Esophagus squamous epithelium (tissue), 5 donors: ENCODE measurements at regions not wholly inside any gene's neighbourhood (a gene's known extent, or its start where the extent isn't known, plus 50 kb on each side); places are given as distances from the start of the nearest gene placed in this dataset.
"Not testable (repeated sequence)": the region's sequence is repeated elsewhere in the genome, so short reads cannot be mapped to it uniquely, and the experiment has no call there.

Experiments
- DNase-seq: peaks from one replicate; lab custom pipeline; 2025; lab: John Stamatoyannopoulos, UW
- H3K27ac ChIP-seq, 4 donors: fragments of 200-600 bp; sonication (generic); one replicate each; pipeline ENCODE4 v1.5.1; 2016 to 2019; ENCODE audit warnings: mild to moderate bottlenecking in 1 of 4
- H3K27me3 ChIP-seq, 4 donors: fragments of 200-600 bp; sonication (generic); 1 replicate in 3 of 4; 2 replicates in 1 of 4; pipeline versions ENCODE4 v1.5.1 to v1.6.0; 2017 to 2021; ENCODE audit warnings: antibody characterized with exemption in 1 of 4
- H3K36me3 ChIP-seq, 3 donors: fragments of 200-600 bp; sonication (generic); one replicate each; pipeline ENCODE4 v1.5.1; 2016 to 2019
- H3K4me1 ChIP-seq, 3 donors: fragments of 200-600 bp; sonication (generic); one replicate each; pipeline ENCODE4 v1.5.1; 2017 to 2019
- H3K4me3 ChIP-seq, 4 donors: fragments of 200-600 bp; sonication (generic); 1 replicate in 3 of 4; 2 replicates in 1 of 4; pipeline ENCODE4 v1.5.1; 2016 to 2019; ENCODE audit warnings: mild to moderate bottlenecking in 2 of 4, moderate library complexity in 1 of 4
- H3K9me3 ChIP-seq, 3 donors: fragments of 200-600 bp; sonication (generic); one replicate each; pipeline ENCODE4 v1.5.1; 2016 to 2019
- POLR2A ChIP-seq, 4 donors: fragments of 450-650 bp; IDR thresholded peaks; one replicate each; pipeline ENCODE4 v1.6.1; 2017; ENCODE audit warnings: antibody characterized with exemption in 4 of 4, mild to moderate bottlenecking in 4 of 4, moderate library complexity in 3 of 4
- WGBS, 2 donors: methylation state at CpG; one replicate each; pipeline ENCODE4 v1.1.5; 2018; 5-methylcytosine and 5-hydroxymethylcytosine counted together
- intact Hi-C: fragments of 100-400 bp; cut with DNase I; formaldehyde crosslinking; loops from one replicate; pipeline ENCODE4 v1.15.0; 2022
- TF ChIP-seq, protein P1 (sequence below), 6 experiments: fragments of 450-650 bp in 4 of 6; fragments of 200-600 bp in 2 of 6; sonication (generic) in 2 of 6; IDR thresholded peaks; one replicate each; pipeline ENCODE4 v1.5.1; 2016 to 2019; ENCODE audit warnings: antibody characterized with exemption in 6 of 6, mild to moderate bottlenecking in 4 of 6, moderate library complexity in 4 of 6
- donor health status: DM: yes; HTN: yes; CAD: no.

GRCh38 chr1:65615859-65616258 lies 176.8 kb upstream of the PDE4B start:
- no peaks in the 10 kb centered on the region for H3K4me1 ChIP-seq
- no peaks in the 10 kb centered on the region for H3K27me3 ChIP-seq
- no peaks in the 10 kb centered on the region for H3K9me3 ChIP-seq
- intact Hi-C loops, result no loop called here
- DNase-seq, result no peak
- TF ChIP-seq POLR2A (IDR thresholded peaks at IDR 0.05), result no peak
- TF ChIP-seq, protein P1, sequence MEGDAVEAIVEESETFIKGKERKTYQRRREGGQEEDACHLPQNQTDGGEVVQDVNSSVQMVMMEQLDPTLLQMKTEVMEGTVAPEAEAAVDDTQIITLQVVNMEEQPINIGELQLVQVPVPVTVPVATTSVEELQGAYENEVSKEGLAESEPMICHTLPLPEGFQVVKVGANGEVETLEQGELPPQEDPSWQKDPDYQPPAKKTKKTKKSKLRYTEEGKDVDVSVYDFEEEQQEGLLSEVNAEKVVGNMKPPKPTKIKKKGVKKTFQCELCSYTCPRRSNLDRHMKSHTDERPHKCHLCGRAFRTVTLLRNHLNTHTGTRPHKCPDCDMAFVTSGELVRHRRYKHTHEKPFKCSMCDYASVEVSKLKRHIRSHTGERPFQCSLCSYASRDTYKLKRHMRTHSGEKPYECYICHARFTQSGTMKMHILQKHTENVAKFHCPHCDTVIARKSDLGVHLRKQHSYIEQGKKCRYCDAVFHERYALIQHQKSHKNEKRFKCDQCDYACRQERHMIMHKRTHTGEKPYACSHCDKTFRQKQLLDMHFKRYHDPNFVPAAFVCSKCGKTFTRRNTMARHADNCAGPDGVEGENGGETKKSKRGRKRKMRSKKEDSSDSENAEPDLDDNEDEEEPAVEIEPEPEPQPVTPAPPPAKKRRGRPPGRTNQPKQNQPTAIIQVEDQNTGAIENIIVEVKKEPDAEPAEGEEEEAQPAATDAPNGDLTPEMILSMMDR (IDR thresholded peaks at IDR 0.05), result no peak
- WGBS, 2 donors, result 34 to 46% methylated on average over 2 of the region's 2 CpGs
- no peak overlapping the region for H3K4me3 ChIP-seq
- H3K27ac ChIP-seq, result no peak overlapping the region
- peaks cover 0 to 4% (median 0%) of the 10 kb centered on the region in 3 donors for H3K36me3 ChIP-seq

DNA sequence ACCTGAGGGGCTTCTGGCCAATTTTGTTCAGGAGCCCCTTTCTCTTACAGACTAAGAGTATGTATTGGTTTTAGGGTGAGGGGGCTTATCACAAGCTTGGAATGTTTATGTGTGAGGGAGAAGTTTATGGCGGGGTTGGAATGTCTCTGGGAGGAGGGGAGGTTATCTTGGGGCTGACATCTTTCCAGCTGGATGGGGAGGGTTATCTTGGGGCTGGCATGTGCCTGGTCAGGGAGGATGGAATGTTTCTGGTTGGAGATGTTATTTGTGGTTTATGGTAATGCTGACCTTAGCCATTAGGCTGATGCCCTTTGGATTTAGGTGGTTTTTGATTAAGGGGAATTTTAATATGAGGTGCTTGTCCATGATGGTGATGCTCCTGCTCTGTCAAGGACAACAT lies 171.0 kb upstream of the PDE4B start:
- WGBS, 2 donors, result 50 to 59% methylated on average over 1 of the region's 1 CpG
- H3K36me3 ChIP-seq, intact Hi-C loops: not testable (repeated sequence)

GRCh38 chr1:65623895-65624294 lies 168.8 kb upstream of the PDE4B start:
- intact Hi-C loops, result no loop called here
- DNase-seq, result no peak
- H3K27me3 ChIP-seq, result no peaks in the 10 kb centered on the region
- no peak overlapping the region for H3K4me3 ChIP-seq
- no peaks in the 10 kb centered on the region for H3K4me1 ChIP-seq
- TF ChIP-seq, protein P1 (IDR thresholded peaks at IDR 0.05), result no peak
- TF ChIP-seq POLR2A (IDR thresholded peaks at IDR 0.05), result no peak
- H3K9me3 ChIP-seq, result no peaks in the 10 kb centered on the region
- WGBS, 2 donors, result 89 to 91% methylated on average over 1 of the region's 1 CpG
- no peaks in the 10 kb centered on the region for H3K36me3 ChIP-seq
- H3K27ac ChIP-seq, result no peak overlapping the region

More for the DNA sequence above, 171.0 kb upstream of the PDE4B start:
- H3K27ac ChIP-seq, H3K27me3 ChIP-seq, H3K4me3 ChIP-seq, DNase-seq, H3K9me3 ChIP-seq, H3K4me1 ChIP-seq: not testable (repeated sequence)

GRCh38 chr1:65625528-65625927 lies 167.2 kb upstream of the PDE4B start:
- 84 to 87% methylated on average over 2 of the region's 2 CpGs for WGBS, 2 donors
- H3K27ac ChIP-seq, result no peak overlapping the region

DNA sequence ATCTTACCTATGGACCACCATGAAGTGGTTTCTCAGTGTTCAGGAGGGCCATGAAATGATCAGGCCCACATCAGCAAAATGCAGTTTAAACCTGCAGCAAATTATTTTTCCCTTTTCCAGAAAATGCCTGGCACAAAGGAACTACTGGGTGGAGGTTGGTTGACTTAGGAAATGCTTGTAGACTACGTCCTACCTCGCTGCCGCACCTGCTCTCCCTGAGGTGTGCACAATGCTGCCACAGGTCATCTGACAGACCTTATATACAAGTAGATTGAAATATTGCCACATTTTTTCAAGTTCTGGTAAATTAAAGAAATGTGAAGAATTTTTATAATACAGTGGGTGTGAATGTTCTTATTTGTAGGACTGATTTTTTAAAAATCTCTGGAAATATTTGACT lies 166.7 kb upstream of the PDE4B start:
- TF ChIP-seq, protein P1 (IDR thresholded peaks at IDR 0.05), result no peak
- no peak for TF ChIP-seq POLR2A (IDR thresholded peaks at IDR 0.05)

More at GRCh38 chr1:65625528-65625927, 167.2 kb upstream of the PDE4B start:
- Histone ChIP-seq H3K27me3 (no peaks in the 10 kb centered on the region), H3K9me3 (no peaks in the 10 kb centered on the region), H3K36me3 (no peaks in the 10 kb centered on the region), H3K4me3 (no peak overlapping the region), H3K4me1 (no peaks in the 10 kb centered on the region)
- intact Hi-C loops, result no loop called here
- TF ChIP-seq POLR2A (IDR thresholded peaks at IDR 0.05), result no peak
- TF ChIP-seq, protein P1 (IDR thresholded peaks at IDR 0.05), result no peak
- no peak for DNase-seq

GRCh38 chr1:65629788-65630187 lies 162.9 kb upstream of the PDE4B start:
- WGBS, 2 donors, result 79 to 89% methylated on average over 2 of the region's 2 CpGs
- H3K9me3 ChIP-seq, result no peaks in the 10 kb centered on the region
- intact Hi-C loops, result no loop called here
- no peaks in the 10 kb centered on the region for H3K36me3 ChIP-seq
- TF ChIP-seq POLR2A (IDR thresholded peaks at IDR 0.05), result no peak
- TF ChIP-seq, protein P1 (IDR thresholded peaks at IDR 0.05), result no peak
- no peak for DNase-seq
- H3K4me1 ChIP-seq, result no peaks in the 10 kb centered on the region
- H3K27me3 ChIP-seq, result no peaks in the 10 kb centered on the region
- H3K4me3 ChIP-seq, result no peak overlapping the region
- H3K27ac ChIP-seq, result no peak overlapping the region

More for the DNA sequence above, 166.7 kb upstream of the PDE4B start:
- Histone ChIP-seq H3K36me3 (no peaks in the 10 kb centered on the region), H3K9me3 (no peaks in the 10 kb centered on the region), H3K27me3 (no peaks in the 10 kb centered on the region), H3K4me1 (no peaks in the 10 kb centered on the region), H3K4me3 (no peak overlapping the region), H3K27ac (no peak overlapping the region)
- no peak for DNase-seq
- 77 to 92% methylated on average over 3 of the region's 3 CpGs for WGBS, 2 donors
- intact Hi-C loops, result no loop called here
